ENCODE measurements at regions not wholly inside any gene's neighbourhood (a gene's known extent, or its start where the extent isn't known, plus 50 kb on each side); places are given as distances from the start of the nearest gene placed in this dataset.

GRCh38 chr4:41400296-41400695 is 137.7 kb upstream of the LIMCH1 start:
- H3K36me3 Mint-ChIP-seq (ENCODE audit: low read depth): no peaks in the 10 kb centered on the region
- Histone ChIP-seq H4K20me1 (replicated peaks; ENCODE audit: insufficient read depth) (no peaks in the 10 kb centered on the region), H3K79me2 (replicated peaks; ENCODE audit: insufficient read depth) (no peaks in the 10 kb centered on the region), H3K27ac (ENCODE audit: low read depth) (no peak overlapping the region), H3K36me3 (ENCODE audit: insufficient read depth) (no peaks in the 10 kb centered on the region), H3K4me1 (ENCODE audit: insufficient read depth) (peaks cover 10% of the 10 kb centered on the region), H3K4me3 (no peak overlapping the region), H3K9me2 (ENCODE audit: insufficient read depth) (no peaks in the 10 kb centered on the region), H3K4me2 (no peak overlapping the region), H2AFZ (no peak overlapping the region), H3K27me3 (ENCODE audit: insufficient read depth) (no peaks in the 10 kb centered on the region), H3F3A (replicated peaks; ENCODE audit: low read depth) (no peaks in the 10 kb centered on the region)
- H3K4me1 Mint-ChIP-seq: peaks cover 13% of the 10 kb centered on the region
- no peak overlapping the region for H3K4me3 Mint-ChIP-seq
- no peaks in the 10 kb centered on the region; the same call in 2 of the 3 replicates for H3K9me3 Mint-ChIP-seq
- H3K27me3 Mint-ChIP-seq (ENCODE audit: insufficient read depth, low read depth, poor library complexity): peaks cover 2% of the 10 kb centered on the region
- ATAC-seq: no peak
- TF ChIP-seq, protein P1, sequence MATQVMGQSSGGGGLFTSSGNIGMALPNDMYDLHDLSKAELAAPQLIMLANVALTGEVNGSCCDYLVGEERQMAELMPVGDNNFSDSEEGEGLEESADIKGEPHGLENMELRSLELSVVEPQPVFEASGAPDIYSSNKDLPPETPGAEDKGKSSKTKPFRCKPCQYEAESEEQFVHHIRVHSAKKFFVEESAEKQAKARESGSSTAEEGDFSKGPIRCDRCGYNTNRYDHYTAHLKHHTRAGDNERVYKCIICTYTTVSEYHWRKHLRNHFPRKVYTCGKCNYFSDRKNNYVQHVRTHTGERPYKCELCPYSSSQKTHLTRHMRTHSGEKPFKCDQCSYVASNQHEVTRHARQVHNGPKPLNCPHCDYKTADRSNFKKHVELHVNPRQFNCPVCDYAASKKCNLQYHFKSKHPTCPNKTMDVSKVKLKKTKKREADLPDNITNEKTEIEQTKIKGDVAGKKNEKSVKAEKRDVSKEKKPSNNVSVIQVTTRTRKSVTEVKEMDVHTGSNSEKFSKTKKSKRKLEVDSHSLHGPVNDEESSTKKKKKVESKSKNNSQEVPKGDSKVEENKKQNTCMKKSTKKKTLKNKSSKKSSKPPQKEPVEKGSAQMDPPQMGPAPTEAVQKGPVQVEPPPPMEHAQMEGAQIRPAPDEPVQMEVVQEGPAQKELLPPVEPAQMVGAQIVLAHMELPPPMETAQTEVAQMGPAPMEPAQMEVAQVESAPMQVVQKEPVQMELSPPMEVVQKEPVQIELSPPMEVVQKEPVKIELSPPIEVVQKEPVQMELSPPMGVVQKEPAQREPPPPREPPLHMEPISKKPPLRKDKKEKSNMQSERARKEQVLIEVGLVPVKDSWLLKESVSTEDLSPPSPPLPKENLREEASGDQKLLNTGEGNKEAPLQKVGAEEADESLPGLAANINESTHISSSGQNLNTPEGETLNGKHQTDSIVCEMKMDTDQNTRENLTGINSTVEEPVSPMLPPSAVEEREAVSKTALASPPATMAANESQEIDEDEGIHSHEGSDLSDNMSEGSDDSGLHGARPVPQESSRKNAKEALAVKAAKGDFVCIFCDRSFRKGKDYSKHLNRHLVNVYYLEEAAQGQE (IDR thresholded peaks at IDR 0.05; ENCODE audit: unreplicated experiment): no peak
- TF ChIP-seq STAT1 (IDR thresholded peaks at IDR 0.05; ENCODE audit: unreplicated experiment): no peak
- TF ChIP-seq ZNF462 (CRISPR knock-in tag; IDR thresholded peaks at IDR 0.05): no peak
- TF ChIP-seq, protein P2, sequence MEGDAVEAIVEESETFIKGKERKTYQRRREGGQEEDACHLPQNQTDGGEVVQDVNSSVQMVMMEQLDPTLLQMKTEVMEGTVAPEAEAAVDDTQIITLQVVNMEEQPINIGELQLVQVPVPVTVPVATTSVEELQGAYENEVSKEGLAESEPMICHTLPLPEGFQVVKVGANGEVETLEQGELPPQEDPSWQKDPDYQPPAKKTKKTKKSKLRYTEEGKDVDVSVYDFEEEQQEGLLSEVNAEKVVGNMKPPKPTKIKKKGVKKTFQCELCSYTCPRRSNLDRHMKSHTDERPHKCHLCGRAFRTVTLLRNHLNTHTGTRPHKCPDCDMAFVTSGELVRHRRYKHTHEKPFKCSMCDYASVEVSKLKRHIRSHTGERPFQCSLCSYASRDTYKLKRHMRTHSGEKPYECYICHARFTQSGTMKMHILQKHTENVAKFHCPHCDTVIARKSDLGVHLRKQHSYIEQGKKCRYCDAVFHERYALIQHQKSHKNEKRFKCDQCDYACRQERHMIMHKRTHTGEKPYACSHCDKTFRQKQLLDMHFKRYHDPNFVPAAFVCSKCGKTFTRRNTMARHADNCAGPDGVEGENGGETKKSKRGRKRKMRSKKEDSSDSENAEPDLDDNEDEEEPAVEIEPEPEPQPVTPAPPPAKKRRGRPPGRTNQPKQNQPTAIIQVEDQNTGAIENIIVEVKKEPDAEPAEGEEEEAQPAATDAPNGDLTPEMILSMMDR (conservative IDR thresholded peaks at IDR 0.05; ENCODE audit: low read depth in 2 of 2): no peak
- no peak for TF ChIP-seq JUNB (IDR thresholded peaks at IDR 0.05; ENCODE audit: unreplicated experiment)
- TF ChIP-seq ETS1 (IDR thresholded peaks at IDR 0.05): no peak
- TF ChIP-seq EZH2phosphoT487 (IDR thresholded peaks at IDR 0.05; ENCODE audit: unreplicated experiment): no peak
- no peak for TF ChIP-seq CREB1 (CRISPR knock-in tag; IDR thresholded peaks at IDR 0.05; ENCODE audit: low read depth)
- no peak for TF ChIP-seq POLR2AphosphoS5 (IDR thresholded peaks at IDR 0.05; ENCODE audit: low read depth)
- no peak for TF ChIP-seq ZNF114 (CRISPR knock-in tag; IDR thresholded peaks at IDR 0.05)
- TF ChIP-seq ZNF331 (CRISPR knock-in tag; IDR thresholded peaks at IDR 0.05; ENCODE audit: low read depth): no peak
- TF ChIP-seq EZH2 (IDR thresholded peaks at IDR 0.05; ENCODE audit: low read depth, unreplicated experiment): no peak
- TF ChIP-seq NANOG (IDR thresholded peaks at IDR 0.05; ENCODE audit: borderline replicate concordance): no peak
- DNase-seq (ENCODE audit: low spot score): no peak
- no peak overlapping the region for H3K27ac Mint-ChIP-seq
